Ascending aorta (tissue), 2 donors: ENCODE measurements at regions not wholly inside any gene's neighbourhood (a gene's known extent, or its start where the extent isn't known, plus 50 kb on each side); places are given as distances from the start of the nearest gene placed in this dataset.

Source experiments
- DNase-seq, 2 donors: peaks; one replicate each; pipeline ENCODE4 v3.0.0-alpha.2; 2019; ENCODE audit warnings: low spot score in 2 of 2
- H3K27ac ChIP-seq, 2 donors: fragments of 200-600 bp; sonication (generic); one replicate each; pipeline ENCODE4 v1.5.1; 2016 to 2017; ENCODE audit warnings: mild to moderate bottlenecking in 1 of 2
- H3K27me3 ChIP-seq: fragments of 200-600 bp; sonication (generic); one replicate; pipeline ENCODE4 v1.5.1; 2017
- H3K36me3 ChIP-seq, 2 donors: fragments of 200-600 bp; sonication (generic); one replicate each; pipeline ENCODE4 v1.5.1; 2016
- H3K4me1 ChIP-seq, 2 donors: fragments of 200-600 bp; sonication (generic); one replicate each; pipeline ENCODE4 v1.5.1; 2016 to 2017; ENCODE audit warnings: mild to moderate bottlenecking in 1 of 2
- H3K4me3 ChIP-seq, 2 donors: fragments of 200-600 bp; sonication (generic); one replicate each; pipeline ENCODE4 v1.5.1; 2016 to 2017; ENCODE audit warnings: mild to moderate bottlenecking in 1 of 2
- H3K9me3 ChIP-seq, 2 donors: fragments of 200-600 bp; sonication (generic); one replicate each; pipeline ENCODE4 v1.5.1; 2016
- intact Hi-C: fragments of 100-400 bp; cut with DNase I; formaldehyde crosslinking; loops from one replicate; pipeline ENCODE4 v1.15.1; 2023
- TF ChIP-seq, protein P1 (sequence below), 3 experiments: fragments of 200-600 bp in 2 of 3; fragments of 450-650 bp in 1 of 3; sonication (generic) in 2 of 3; IDR thresholded peaks; one replicate each; pipeline ENCODE4 v1.5.1; 2016 to 2019; ENCODE audit warnings: antibody characterized with exemption in 3 of 3, mild to moderate bottlenecking in 1 of 3, moderate library complexity in 1 of 3

DNA sequence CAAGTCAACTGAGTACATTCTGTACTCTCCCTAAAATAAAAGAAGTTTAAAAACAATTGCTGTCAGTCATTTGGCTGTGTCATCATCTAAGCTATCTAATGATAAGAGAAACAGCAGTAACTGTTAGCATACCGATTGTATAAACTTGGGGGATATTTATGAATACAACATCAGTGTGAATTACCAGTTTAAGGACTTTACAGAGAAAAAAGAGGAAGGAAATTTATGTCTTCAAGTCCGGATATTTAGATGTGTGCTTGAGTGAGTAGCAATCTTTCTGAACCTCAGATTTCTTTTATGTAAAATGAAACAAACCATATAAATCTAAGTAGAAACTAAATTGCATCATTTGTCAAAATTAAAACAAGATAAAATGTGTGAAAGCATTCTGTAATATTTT lies 1557.0 kb downstream of the MRPL39 start:
- Histone ChIP-seq H3K9me3 (no peaks in the 10 kb centered on the region), H3K4me1 (no peaks in the 10 kb centered on the region), H3K27ac (no peak overlapping the region), H3K27me3 (no peaks in the 10 kb centered on the region), H3K36me3 (no peaks in the 10 kb centered on the region), H3K4me3 (no peak overlapping the region)
- no peak for DNase-seq
- TF ChIP-seq, protein P1, sequence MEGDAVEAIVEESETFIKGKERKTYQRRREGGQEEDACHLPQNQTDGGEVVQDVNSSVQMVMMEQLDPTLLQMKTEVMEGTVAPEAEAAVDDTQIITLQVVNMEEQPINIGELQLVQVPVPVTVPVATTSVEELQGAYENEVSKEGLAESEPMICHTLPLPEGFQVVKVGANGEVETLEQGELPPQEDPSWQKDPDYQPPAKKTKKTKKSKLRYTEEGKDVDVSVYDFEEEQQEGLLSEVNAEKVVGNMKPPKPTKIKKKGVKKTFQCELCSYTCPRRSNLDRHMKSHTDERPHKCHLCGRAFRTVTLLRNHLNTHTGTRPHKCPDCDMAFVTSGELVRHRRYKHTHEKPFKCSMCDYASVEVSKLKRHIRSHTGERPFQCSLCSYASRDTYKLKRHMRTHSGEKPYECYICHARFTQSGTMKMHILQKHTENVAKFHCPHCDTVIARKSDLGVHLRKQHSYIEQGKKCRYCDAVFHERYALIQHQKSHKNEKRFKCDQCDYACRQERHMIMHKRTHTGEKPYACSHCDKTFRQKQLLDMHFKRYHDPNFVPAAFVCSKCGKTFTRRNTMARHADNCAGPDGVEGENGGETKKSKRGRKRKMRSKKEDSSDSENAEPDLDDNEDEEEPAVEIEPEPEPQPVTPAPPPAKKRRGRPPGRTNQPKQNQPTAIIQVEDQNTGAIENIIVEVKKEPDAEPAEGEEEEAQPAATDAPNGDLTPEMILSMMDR (IDR thresholded peaks at IDR 0.05) = no peak
- intact Hi-C loops = no loop called here

DNA sequence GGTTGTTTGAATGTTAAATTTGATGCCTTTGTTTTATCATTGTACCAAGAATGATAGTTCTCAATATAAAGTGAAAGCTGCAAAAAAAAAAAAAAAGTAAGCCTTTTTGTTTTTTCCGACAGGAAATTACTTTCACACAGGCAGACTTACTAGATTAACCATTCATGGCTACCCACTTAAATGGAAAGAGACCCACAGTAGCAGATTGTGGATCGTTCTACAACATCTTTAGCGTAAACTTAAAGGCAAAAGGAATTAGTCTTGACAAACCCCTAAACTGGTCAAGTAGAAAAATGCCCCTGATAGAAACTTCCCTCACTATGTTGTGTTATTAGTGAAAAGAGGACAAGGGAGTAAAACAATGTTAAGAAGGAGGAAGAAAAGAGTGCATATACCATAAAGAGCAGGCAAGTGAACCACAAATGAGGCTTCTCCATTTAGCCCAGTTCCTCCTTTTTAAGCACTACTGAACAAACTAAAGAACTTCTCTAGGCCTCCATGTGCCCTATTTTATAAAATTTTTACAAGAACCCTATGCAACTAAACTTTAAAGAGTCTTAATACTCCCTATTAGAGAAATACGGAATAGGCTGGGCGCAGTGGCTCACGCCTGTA lies 1560.3 kb downstream of the MRPL39 start:
- intact Hi-C loops = no loop called here
- Histone ChIP-seq H3K4me1 (no peaks in the 10 kb centered on the region), H3K27me3 (no peaks in the 10 kb centered on the region), H3K4me3 (no peak overlapping the region), H3K36me3 (no peaks in the 10 kb centered on the region), H3K9me3 (no peaks in the 10 kb centered on the region), H3K27ac (no peak overlapping the region)
- no peak for DNase-seq
- TF ChIP-seq, protein P1 (IDR thresholded peaks at IDR 0.05) = no peak

DNA sequence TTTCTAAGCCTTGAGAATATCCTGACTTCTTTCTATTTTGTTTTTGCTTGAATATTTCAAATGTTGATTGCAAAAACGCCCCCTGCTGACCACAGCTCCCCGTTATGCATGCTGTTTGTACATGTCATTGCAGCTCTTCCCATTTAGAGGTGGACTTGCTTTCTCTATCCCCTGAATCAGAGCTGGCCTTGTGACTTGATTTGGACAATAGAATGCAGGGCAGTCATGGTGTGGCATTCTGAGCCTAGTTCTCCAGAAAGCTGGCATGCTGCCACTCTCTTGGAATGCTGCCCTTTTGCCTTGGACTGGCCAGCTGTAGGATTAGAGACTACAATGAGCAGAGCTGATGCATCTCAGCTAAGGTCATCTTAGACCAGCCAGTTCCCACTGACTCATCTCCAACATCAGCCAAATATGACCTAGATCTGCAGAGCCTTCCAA lies 1561.5 kb downstream of the MRPL39 start:
- DNase-seq = peak in 1 of 2 donors; percentile 73
- H3K27ac ChIP-seq = no peak overlapping the region
- TF ChIP-seq, protein P1 (IDR thresholded peaks at IDR 0.05) = peak in 2 of 3 experiments; percentile 5 to 16
- intact Hi-C loops = no loop called here
- no peaks in the 10 kb centered on the region for H3K27me3 ChIP-seq
- no peaks in the 10 kb centered on the region for H3K36me3 ChIP-seq
- no peak overlapping the region for H3K4me3 ChIP-seq
- no peaks in the 10 kb centered on the region for H3K4me1 ChIP-seq
- no peaks in the 10 kb centered on the region for H3K9me3 ChIP-seq

DNA sequence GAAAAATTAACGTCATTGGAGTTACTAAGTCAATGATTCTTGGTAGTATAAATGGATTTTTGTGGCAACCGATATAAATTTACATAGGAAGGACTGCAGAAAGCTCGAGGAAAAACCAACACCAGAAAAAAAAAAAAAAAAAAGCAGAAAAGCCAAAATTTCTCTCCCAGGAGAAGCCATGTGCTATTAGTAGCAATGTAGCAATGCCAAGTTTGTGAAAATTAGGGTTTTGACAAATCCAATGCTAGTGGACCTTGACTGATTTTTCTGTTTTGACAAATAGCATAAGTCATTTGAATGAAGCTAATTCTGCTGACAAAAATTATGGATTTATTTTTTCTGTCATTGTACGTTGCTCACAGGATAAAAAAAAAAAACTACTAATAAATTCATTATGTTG lies 1561.9 kb downstream of the MRPL39 start:
- intact Hi-C loops = no loop called here
- no peak overlapping the region for H3K27ac ChIP-seq
- no peaks in the 10 kb centered on the region for H3K9me3 ChIP-seq
- no peaks in the 10 kb centered on the region for H3K4me1 ChIP-seq
- no peak for DNase-seq
- H3K4me3 ChIP-seq = no peak overlapping the region
- TF ChIP-seq, protein P1 (IDR thresholded peaks at IDR 0.05) = no peak
- no peaks in the 10 kb centered on the region for H3K27me3 ChIP-seq
- H3K36me3 ChIP-seq = no peaks in the 10 kb centered on the region

DNA sequence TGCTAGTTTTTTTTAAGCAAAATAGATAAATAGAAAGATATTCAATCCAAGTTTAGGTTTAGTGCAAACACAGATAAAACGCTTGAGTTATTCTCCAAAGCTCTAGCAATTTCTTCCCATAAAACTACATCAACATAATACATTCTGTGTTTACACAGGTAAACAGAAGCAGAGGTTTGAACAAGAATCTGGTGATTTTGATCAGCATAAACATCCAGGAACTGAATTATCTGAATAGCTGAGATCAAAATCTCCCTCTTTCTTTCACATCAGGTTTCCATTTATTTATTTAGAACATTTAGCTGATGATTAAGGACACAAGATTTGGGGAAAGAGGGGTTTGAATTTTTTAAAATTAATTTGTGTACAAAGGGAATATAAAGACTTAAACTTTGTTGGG lies 1564.6 kb downstream of the MRPL39 start:
- H3K9me3 ChIP-seq = no peaks in the 10 kb centered on the region
- H3K27ac ChIP-seq = no peak overlapping the region
- intact Hi-C loops = no loop called here
- DNase-seq = no peak
- H3K4me1 ChIP-seq = no peaks in the 10 kb centered on the region
- H3K27me3 ChIP-seq = no peaks in the 10 kb centered on the region
- no peak overlapping the region for H3K4me3 ChIP-seq
- TF ChIP-seq, protein P1 (IDR thresholded peaks at IDR 0.05) = no peak
- H3K36me3 ChIP-seq = no peaks in the 10 kb centered on the region
